COLO668 (cell line): ENCODE measurements at regions not wholly inside any gene's neighbourhood (a gene's known extent, or its start where the extent isn't known, plus 50 kb on each side); places are given as distances from the start of the nearest gene placed in this dataset.
A peak's percentile ranks its signal among the peaks of the same experiment; 100 is the strongest.

Experiments used
- DNase-seq: peaks from one replicate; lab custom pipeline; 2025; ENCODE audit not compliant: unreplicated experiment; lab: John Stamatoyannopoulos, UW

DNA sequence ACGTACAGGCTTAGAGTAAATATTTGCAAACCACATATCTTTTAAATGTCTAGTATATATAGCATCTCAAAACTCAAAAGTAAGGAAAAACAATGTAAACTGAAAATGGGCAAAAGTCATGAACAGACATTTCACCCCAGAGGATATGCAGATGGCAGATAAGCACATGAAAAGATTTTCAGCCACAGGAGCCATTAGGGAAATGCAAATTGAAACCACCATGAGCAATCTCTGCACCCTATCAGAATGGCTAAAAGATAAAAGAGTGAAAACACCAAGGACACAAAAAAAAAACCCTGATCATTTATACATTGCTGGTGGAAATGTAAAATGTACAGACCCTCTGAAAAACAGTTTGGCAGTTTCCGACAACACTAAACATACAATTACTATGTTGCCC lies 292.7 kb downstream of the ZNF516 start:
- DNase-seq, result no peak

DNA sequence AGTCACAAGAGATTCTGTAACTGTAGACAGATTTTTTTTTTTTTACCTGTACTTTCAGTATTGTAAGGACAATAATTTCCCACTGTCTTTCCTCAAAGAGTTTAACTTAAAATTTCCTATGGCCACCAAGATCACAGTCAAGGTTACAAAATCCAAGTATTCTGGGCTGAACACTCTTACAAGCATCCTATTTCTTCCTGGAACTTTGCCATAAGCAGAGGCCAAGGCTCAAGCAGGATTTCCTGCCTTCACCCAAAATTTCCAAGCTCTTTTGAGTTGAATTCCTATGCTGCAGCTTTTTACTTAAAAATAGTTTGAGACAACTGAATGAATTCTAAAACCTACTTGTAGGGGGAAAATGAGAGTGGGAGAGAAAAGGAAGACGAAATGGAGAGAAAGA lies 299.4 kb downstream of the ZNF516 start:
- DNase-seq, result no peak

DNA sequence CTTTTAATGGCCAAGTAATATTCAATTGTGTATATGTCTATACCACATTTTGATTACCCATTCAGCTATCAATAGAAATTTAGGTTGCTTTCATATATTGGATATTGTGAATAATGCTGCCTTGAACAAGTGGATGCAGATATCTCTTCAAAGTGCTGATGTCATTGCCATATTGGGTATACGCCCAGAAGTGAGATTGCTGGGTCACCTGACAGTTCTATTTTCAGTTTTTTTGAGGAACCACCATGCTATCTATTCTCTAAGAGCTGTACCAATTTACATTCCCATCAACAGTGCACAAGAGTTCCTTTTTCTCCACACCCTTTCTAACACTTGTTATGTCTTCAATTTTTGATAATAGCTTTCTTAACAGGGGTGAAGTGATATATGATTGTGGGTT lies 306.9 kb downstream of the ZNF516 start:
- no peak for DNase-seq

DNA sequence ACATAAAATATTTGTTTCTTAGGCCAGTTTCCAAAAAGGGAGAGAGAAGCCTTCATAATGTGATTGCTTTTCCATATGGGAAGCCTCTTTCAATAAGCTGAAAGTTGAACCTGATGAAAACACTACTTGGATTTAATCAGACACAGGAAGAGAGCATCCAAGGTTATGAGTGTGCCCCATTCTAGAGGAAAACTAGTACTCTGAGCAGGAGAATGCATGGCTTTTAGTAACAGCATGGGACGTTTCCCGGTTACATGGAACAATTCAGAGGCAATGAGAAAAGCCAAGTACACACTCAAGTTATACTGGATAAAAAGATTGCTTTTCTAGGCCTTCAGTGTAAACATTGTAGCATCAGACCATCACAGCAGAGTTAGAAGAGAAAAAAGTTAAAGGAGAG lies 315.8 kb downstream of the ZNF516 start:
- no peak for DNase-seq

DNA sequence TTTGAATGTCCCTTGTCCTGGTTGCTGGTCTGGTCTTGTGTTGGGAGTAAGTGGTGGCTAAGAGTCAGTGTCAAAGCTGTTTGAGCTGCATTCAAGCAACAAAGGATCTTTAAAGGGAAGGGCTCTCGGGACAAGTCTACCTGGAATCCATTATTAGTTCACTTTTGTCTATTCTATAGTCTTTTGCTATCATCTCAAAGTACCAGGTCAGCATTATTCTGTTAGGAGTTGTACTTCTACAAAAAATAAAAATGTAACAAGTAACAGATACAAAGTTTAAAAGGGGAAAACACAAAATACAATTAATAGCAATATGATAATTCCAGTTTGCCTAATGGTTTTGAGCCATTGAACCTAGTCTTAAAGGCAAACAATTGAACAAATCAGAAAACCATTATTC lies 317.9 kb downstream of the ZNF516 start:
- no peak for DNase-seq

DNA sequence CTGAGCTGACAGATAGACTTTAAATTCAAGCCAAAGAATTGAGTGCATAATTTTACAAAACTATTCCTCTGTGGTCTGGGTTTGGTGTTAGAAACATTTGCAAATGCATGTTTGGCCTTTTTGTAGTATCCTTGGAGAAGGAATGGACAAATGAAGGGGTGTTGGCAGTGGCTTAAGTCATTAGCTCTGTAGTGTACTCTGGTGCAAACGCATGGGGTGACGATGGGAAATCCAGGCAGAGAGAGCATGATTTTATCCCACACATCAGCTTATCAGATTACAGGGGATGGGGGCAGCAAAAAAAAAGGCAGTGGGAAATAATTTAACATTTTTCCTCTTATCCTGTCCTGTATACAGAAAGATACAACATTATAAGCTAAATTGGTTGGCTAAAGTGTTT lies 320.6 kb downstream of the ZNF516 start:
- no peak for DNase-seq

DNA sequence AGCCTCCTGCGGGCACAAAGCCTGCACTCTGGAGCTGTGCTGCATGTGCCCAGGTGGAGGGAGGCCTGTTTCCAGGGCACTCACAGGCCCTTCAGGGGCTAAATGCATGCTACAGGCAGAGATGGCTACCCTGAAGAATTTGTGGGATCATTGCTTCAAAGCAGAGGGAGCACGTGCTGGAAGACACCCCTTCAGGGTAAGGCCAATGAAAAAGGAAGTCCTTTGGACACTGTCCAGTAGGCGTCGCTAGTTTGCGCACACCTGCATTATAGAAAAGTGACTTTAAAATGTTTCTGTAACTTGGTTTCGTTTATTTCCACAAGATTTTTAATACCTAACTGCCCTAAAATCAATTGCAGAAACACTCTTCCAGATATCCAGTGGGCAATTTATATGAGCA lies 325.3 kb downstream of the ZNF516 start:
- peak; percentile 39 for DNase-seq

DNA sequence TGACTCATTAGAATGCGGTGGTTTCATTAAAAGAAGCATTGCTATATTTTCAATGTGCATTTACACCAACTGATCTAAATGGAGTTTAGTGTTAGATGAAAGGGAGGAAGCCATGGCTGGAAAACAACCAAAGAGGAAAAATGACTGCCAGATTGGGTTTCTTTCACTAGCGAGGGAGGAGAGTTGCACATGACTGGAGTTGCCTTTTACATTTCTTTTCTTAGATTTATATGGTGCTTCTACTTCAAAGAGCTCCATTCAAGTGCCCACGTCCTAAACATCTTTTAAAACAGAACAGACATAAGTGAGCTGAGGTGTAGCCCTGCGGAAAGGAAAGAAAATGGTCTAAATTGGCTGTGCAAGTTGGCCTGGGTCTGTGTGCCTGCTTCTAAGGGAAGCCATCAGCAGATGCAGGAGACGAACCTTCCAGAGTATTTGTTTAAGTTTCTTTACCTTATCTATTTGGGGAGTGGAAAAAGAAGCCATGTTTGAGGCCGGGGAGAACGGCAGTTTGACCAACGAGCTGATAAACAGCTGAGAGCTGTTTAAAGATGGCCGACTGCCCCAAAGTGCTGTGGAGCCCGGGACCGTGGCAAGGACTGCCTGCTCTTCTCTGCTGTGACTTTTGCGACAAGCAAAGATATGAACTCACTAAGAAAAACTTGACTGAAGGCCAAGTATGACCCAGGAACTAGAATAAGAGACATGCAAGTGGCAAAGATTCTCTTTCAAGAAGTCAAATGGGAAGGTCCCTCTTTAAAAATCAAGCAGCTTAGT lies 327.0 kb downstream of the ZNF516 start:
- no peak for DNase-seq

DNA sequence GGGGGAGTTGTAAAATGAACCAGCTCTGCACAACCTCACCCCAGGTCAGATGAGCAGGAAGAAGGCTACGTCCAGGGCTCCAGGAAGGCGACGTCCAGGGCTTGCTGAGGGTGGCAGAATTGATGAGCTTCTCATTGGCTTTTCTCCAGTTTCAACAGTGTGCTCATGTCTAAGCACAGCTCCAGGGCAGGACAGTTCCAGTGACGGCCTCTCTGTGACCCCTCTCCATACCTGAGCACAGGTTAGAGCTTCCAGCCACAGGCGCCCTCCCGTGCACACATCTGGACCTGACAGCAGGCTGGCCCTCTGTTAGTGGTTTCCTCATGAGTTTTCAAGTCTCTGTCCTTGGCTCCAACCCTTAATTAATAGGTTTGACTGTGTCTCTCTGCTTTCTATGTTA lies 327.6 kb downstream of the ZNF516 start:
- no peak for DNase-seq

DNA sequence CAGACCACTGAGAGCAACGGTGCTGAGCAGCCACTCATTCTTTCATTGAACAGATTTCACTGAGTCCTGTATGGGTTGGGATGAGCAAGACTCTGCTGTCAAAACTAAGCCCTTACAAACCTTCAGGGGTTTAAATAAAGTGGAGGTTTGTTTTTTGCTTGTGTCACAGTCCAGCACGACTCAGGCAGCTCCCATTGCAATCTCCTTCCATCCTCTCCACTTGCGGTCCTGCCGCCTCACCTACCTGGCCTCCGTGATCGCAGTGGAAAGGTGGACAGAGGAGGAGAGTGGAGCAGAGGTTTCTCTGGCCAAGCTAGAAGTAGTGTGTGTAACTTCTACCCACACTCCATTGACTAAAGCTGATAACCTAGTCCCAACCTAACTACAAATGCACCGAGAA lies 332.2 kb downstream of the ZNF516 start:
- DNase-seq, result no peak

DNA sequence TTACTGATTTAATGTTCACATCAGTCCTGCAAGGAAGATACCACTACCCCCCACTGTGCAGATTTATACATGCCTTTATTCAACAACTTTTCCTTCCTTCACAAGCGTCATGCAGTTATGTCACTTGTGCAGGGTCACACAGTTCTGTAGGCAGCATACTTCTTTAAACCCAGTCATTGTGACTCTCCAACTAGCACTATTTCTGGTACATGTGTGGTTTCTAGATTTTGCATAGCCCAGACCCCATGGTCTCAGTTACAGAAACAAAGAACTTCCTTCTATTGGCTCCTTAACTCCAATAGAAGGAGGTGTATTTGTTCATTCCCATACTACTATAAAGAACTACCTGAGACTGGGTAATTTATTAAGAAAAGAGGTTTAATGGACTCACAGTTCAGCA lies 333.1 kb downstream of the ZNF516 start:
- no peak for DNase-seq

DNA sequence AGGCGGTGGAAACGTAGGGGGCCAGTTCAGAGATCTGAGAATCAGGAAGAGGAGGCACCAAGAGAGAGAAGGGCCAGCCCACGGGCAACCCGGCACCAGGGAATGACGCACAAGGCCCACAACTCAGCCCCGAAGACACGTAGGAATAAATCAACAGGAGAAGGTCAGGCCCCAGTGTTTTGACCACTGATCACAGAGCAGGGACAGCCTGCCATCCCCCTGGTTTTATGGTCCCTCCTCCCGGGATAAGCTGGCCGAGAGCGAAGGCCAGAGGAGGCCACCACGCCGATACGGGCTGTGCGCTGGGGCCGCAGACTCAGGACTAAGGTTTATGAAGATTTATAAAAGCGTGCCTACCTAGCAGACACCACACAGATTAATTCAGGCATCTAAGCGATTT lies 341.4 kb downstream of the ZNF516 start:
- no peak for DNase-seq

DNA sequence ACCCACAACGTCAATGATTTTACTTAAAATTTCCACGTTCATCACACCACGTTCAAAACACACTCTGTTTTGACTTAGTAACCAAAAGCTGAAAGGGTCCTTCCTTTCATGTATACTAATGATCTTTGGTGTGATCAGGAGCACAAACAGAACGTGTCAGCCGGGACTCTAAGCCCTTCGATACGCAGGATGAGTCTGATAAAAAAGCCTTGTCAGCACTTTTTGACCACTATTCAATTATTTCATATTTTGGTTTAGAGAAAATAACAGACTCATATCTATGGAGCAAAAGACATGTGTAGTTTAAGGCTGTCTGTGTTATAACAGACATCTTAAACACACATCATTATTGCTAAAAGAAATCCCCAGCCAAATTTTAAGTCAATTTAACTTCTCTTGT lies 345.3 kb downstream of the ZNF516 start:
- DNase-seq, result no peak

DNA sequence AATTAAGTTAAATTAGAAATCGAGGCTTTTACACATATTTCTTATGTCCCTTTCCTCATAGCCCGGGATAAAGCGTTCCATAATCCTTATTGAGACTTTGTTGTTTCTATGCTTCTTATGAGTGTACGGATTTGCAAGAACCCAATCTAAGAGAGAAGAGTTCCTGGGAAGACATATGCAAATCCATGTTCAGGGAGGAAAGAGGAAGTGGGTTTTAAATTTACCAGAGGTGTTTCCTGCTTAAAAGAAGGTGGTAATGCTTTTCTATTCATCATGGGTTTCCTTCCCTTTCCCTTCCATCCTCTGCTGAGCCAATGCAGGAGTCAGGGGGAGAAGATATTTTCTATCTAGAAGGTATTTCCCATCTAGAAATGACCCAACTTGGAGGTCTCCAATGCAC lies 345.8 kb downstream of the ZNF516 start:
- DNase-seq, result no peak

DNA sequence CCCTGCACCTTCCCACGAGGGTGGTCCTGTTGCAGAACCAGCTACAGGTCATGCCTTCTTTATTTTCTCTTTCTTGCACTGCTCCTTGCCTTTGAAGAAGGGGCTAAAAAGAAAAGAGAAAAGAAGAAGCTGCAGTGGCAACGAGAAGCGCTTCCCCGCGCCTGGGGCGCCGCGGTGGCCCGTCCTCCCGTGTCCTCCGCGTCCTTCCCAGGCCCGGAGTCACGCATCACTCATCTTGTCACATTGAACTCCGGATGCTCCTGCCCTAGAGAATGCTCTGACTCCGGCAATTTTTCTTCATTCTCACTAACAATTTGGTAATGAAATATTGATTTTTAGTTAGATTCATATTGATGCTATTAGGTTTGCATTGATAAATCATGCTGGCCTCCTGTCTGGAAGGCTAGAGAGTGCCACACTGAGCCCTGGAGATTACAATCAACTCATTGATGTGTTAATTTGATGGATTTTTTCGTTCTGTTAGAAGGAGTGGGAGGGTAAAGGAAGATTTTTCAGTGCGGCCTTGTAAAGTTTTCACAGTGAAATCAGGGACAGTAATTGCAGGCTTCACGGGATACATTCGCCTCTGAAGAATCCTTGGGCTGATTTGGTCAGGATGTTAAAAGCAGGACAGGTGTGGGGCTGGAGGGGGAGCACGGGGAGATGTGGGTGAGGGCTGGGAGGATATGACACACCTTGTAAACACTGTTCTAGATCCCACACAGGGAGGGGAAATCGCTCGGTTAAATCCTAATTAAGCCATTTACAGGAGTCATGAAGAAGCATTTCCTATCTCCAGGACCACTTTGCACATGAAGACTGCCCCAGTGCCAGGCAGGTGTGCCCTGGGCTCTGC lies 349.3 kb downstream of the ZNF516 start:
- no peak for DNase-seq

DNA sequence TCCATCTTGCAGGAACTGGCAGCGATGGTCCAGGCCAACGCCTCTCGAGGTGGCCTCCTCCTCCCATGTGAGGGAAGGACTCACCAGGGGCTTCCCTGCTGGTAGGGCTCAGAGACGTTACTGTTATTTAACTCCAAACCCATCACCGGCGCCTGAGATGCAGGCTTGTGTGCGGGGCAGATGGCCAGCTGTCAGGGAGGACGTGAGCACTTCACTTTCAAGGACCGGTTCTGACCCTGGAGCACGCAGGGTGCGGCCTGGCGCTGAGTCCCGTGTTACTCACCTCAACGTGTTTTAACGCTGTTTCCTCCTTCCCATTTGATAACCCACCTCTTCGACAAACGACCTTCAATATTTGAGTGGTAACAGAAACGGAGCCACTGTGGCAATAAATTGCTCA lies 350.2 kb downstream of the ZNF516 start:
- DNase-seq, result no peak

DNA sequence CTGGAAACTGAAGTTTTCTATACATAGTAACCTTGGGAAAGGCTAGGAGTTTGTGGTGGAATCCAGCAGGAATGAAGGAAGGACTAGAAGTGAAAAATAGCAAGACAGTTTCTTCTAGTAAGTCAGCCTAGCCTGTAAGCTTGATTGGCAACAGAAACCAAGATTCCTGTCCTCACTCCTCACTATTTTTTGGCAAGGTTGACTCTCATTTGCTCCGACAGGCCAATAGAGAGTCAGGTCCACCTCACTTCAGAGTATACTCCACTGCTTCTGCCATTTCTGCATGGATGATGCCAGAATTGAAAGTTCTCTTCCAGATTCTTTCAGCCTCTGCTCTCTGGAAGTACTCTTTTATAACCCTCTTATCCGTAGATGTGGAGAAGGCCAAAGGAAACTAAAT lies 352.4 kb downstream of the ZNF516 start:
- DNase-seq, result no peak

DNA sequence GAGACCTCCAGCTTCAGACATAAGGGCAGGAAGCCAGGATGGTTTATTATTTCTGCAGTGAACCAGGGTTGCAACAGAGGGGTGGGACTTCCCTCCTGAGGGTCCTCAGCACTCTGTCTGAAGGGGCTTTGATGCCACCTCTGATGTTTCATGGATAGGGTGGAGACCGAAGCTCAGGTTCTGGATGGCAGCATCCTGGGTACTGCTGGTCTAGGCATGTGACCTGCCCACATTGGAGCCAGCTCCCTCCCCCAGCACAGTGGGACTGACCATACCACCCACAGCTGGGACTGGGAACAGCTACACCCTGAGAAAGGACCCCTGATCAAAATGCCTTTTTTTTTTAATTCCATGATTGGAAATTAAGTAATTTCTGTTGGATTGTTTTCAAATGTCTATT lies 355.2 kb downstream of the ZNF516 start:
- DNase-seq, result no peak

DNA sequence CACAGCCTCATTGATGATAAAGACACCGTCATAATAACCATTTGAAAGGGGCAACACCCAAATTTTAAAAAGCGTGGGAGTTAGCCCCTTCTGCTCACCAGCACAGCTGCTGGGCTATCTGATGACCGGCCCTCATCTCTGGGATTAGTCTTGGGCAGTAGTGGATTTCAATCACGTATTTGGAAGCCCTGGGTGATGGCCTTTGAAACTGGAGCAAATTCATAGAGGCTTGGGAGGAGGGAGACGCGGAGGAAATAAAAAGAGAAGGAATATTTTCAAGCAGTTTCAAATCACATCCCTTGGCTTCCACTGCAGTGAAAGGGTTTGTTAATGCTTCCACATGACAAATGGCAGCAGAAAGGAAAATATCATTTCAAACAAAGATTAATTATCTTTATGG lies 357.8 kb downstream of the ZNF516 start:
- no peak for DNase-seq

DNA sequence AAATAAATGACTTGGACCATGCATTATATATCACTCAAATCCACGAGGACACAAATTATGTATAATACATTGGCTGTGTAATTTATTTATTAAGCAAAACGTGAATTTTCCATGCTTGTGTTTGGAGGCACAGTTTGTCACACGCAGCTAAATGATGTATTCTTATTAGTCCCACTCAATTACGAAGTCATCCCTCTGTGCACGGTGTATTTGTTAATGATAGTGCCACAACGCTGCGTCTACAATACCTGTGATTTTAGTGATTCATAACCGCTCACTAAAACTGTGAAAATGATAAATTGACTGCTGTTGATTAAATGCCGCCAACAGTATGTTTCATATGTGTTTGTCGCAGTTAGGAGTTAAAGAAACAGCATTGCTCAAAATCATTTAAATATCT lies 358.3 kb downstream of the ZNF516 start:
- no peak for DNase-seq

DNA sequence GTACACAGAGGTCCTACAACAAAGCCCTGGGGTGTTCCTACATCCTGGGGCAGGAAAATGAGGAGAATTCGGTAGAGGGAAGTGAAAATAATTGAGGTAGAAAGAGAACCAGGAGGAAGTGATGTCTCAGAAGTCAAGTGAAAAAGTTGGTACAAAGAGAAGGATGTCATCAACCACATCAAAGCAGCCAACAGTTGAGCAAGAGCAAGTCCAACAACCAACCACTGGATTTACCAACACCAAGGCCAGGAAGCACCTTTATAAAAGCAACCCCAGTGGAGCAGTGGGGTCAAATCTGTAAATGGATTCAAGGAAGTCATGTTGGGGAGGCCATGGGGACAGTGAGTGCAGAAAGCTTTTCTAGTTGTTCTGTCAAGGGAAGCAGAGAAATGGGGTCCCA lies 360.4 kb downstream of the ZNF516 start:
- no peak for DNase-seq

DNA sequence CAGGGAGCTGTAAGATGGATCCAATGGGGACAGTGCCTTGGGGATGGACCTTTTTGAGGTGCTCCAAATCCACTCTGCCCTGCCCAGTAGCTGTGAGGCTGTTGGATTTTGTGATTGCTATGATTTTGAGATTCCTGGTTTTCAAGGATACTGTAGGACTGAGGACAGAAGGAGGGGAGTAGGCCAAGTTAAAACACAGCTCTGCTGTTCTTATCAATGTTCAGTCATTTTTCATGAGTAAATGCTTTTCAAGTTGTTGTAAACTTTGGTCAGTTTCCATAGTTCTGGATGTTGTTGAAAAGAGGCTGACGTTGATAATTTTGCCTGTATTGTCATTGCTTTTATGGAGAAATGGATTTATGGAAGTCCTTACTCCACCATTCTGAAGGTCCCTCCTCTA lies 361.2 kb downstream of the ZNF516 start:
- no peak for DNase-seq

DNA sequence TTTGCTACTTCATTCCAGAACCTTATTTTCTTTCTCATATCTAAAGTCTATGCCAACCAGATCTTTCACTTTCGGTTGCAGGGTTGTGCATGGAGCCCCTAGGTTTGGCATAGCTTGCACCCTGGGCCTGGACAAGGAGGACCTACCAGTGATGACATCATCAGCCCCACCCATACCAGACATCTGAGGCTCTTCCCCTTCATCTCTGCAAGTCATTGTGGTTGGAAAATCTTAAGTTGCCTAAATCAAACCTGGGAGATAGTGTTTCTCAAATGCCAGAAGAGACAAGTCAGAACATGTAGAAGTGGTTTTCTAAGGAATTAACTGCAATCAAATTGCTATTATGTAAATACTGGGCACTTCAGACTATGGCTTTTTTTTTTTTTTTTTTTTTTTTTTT lies 363.3 kb downstream of the ZNF516 start:
- DNase-seq, result no peak
